Sigmoid colon (tissue), 3 donors: ENCODE measurements at regions not wholly inside any gene's neighbourhood (a gene's known extent, or its start where the extent isn't known, plus 50 kb on each side); places are given as distances from the start of the nearest gene placed in this dataset.

Experiments
- POLR2A ChIP-seq, 2 donors: fragments of 450-650 bp; IDR thresholded peaks; one replicate each; pipeline ENCODE4 v1.6.1; 2016; ENCODE audit warnings: antibody characterized with exemption in 2 of 2, mild to moderate bottlenecking in 2 of 2, moderate library complexity in 2 of 2
- TF ChIP-seq, protein P1 (sequence below), 4 experiments: fragments of 450-650 bp in 3 of 4; fragments of 200-600 bp in 1 of 4; IDR thresholded peaks; one replicate each; pipeline ENCODE4 v1.5.1; 2016 to 2019; ENCODE audit warnings: antibody characterized with exemption in 4 of 4, mild to moderate bottlenecking in 3 of 4, moderate library complexity in 2 of 4

DNA sequence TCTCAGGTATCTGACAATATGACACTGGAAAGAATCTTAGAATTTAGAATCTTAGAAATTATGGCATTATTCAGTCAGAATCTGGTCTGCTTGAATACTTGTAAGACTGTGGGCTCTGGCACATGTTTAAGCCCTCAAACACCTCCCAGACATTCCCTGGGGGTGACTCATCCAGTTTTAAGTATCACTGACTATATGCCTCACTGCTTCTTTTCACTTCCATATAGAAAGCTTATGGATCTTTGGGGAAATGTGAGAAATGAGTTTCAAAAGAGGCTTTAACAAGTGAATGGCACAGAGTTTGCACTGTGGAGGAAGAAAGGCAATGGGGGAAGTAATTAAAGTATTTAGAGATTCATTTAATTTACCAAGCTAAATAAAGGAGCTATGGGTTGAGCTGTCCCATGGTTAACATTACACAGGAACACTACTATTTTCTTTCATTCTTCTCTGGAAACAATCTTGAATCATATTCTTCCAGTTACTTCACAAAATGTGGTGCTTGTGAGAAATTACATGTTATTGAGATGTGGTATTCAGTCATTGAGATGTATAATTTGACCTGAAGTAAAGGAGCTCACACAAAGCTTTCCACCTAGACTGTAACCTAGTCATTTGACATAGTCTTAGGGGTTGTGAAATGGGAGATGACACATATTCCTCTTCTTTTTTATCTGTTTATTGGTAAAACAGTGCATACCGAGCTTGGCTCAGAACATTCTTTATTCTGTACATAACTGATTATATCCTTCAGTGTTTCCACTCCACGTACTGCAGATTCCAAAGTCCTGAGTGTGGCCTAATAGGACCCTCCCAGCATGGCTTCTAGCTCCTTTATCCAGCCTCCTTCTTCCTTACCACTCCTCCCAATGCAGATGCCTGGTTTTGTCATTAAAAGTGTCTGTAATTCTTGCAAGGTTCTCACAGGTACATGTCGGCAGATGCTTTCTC lies 544.6 kb upstream of the NECTIN3 start:
- no peak for TF ChIP-seq POLR2A (IDR thresholded peaks at IDR 0.05)
- TF ChIP-seq, protein P1, sequence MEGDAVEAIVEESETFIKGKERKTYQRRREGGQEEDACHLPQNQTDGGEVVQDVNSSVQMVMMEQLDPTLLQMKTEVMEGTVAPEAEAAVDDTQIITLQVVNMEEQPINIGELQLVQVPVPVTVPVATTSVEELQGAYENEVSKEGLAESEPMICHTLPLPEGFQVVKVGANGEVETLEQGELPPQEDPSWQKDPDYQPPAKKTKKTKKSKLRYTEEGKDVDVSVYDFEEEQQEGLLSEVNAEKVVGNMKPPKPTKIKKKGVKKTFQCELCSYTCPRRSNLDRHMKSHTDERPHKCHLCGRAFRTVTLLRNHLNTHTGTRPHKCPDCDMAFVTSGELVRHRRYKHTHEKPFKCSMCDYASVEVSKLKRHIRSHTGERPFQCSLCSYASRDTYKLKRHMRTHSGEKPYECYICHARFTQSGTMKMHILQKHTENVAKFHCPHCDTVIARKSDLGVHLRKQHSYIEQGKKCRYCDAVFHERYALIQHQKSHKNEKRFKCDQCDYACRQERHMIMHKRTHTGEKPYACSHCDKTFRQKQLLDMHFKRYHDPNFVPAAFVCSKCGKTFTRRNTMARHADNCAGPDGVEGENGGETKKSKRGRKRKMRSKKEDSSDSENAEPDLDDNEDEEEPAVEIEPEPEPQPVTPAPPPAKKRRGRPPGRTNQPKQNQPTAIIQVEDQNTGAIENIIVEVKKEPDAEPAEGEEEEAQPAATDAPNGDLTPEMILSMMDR (IDR thresholded peaks at IDR 0.05): no peak
